ENCODE measurements at regions not wholly inside any gene's neighbourhood (a gene's known extent, or its start where the extent isn't known, plus 50 kb on each side); places are given as distances from the start of the nearest gene placed in this dataset.

DNA sequence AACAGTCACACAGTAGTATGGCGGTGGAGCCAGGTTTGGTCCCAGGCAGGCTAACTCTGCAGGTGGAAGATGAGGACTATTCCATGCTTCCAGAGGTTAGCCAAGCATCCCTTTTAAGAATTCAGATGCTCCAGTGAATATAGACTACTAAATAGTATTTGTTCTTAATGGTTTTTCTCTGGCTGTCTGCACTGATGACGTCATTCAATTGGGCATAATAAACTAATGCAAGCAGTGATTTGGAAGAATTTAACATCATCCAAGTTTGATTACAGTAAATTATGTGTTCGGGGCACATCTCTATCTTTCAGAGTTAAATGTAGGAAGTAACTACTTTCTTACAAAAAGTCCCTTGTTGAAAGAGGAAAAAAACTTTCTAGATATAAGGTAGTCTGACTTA, 78.8 kb upstream of the RND3 start:
- TF ChIP-seq, protein P1, sequence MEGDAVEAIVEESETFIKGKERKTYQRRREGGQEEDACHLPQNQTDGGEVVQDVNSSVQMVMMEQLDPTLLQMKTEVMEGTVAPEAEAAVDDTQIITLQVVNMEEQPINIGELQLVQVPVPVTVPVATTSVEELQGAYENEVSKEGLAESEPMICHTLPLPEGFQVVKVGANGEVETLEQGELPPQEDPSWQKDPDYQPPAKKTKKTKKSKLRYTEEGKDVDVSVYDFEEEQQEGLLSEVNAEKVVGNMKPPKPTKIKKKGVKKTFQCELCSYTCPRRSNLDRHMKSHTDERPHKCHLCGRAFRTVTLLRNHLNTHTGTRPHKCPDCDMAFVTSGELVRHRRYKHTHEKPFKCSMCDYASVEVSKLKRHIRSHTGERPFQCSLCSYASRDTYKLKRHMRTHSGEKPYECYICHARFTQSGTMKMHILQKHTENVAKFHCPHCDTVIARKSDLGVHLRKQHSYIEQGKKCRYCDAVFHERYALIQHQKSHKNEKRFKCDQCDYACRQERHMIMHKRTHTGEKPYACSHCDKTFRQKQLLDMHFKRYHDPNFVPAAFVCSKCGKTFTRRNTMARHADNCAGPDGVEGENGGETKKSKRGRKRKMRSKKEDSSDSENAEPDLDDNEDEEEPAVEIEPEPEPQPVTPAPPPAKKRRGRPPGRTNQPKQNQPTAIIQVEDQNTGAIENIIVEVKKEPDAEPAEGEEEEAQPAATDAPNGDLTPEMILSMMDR (conservative IDR thresholded peaks at IDR 0.05) = no peak
- TF ChIP-seq ZFX (IDR thresholded peaks at IDR 0.05) = no peak
